Esophagus squamous epithelium (tissue), 5 donors: ENCODE measurements at regions not wholly inside any gene's neighbourhood (a gene's known extent, or its start where the extent isn't known, plus 50 kb on each side); places are given as distances from the start of the nearest gene placed in this dataset.

Experiments used
- DNase-seq: peaks from one replicate; lab custom pipeline; 2025; lab: John Stamatoyannopoulos, UW
- H3K27ac ChIP-seq, 4 donors: fragments of 200-600 bp; sonication (generic); one replicate each; pipeline ENCODE4 v1.5.1; 2016 to 2019; ENCODE audit warnings: mild to moderate bottlenecking in 1 of 4
- H3K27me3 ChIP-seq, 4 donors: fragments of 200-600 bp; sonication (generic); 1 replicate in 3 of 4; 2 replicates in 1 of 4; pipeline versions ENCODE4 v1.5.1 to v1.6.0; 2017 to 2021; ENCODE audit warnings: antibody characterized with exemption in 1 of 4
- H3K36me3 ChIP-seq, 3 donors: fragments of 200-600 bp; sonication (generic); one replicate each; pipeline ENCODE4 v1.5.1; 2016 to 2019
- H3K4me1 ChIP-seq, 3 donors: fragments of 200-600 bp; sonication (generic); one replicate each; pipeline ENCODE4 v1.5.1; 2017 to 2019
- H3K4me3 ChIP-seq, 4 donors: fragments of 200-600 bp; sonication (generic); 1 replicate in 3 of 4; 2 replicates in 1 of 4; pipeline ENCODE4 v1.5.1; 2016 to 2019; ENCODE audit warnings: mild to moderate bottlenecking in 2 of 4, moderate library complexity in 1 of 4
- H3K9me3 ChIP-seq, 3 donors: fragments of 200-600 bp; sonication (generic); one replicate each; pipeline ENCODE4 v1.5.1; 2016 to 2019
- CTCF ChIP-seq, 6 experiments: fragments of 450-650 bp in 4 of 6; fragments of 200-600 bp in 2 of 6; sonication (generic) in 2 of 6; IDR thresholded peaks; one replicate each; pipeline ENCODE4 v1.5.1; 2016 to 2019; ENCODE audit warnings: antibody characterized with exemption in 6 of 6, mild to moderate bottlenecking in 4 of 6, moderate library complexity in 4 of 6
- POLR2A ChIP-seq, 4 donors: fragments of 450-650 bp; IDR thresholded peaks; one replicate each; pipeline ENCODE4 v1.6.1; 2017; ENCODE audit warnings: antibody characterized with exemption in 4 of 4, mild to moderate bottlenecking in 4 of 4, moderate library complexity in 3 of 4
- WGBS, 2 donors: methylation state at CpG; one replicate each; pipeline ENCODE4 v1.1.5; 2018; 5-methylcytosine and 5-hydroxymethylcytosine counted together
- intact Hi-C: fragments of 100-400 bp; cut with DNase I; formaldehyde crosslinking; loops from one replicate; pipeline ENCODE4 v1.15.0; 2022
- donor health status: DM: yes; HTN: yes; CAD: no.

- Histone ChIP-seq H3K27me3 (peaks cover 0 to 8% (median 0%) of the 10 kb centered on the region in 4 donors), H3K4me3 (no peak overlapping the region), H3K9me3 (peaks cover 0 to 7% (median 0%) of the 10 kb centered on the region in 3 donors), H3K36me3 (no peaks in the 10 kb centered on the region), H3K4me1 (no peaks in the 10 kb centered on the region), H3K27ac (no peak overlapping the region)
- no peak for TF ChIP-seq POLR2A (IDR thresholded peaks at IDR 0.05)
- no peak for TF ChIP-seq CTCF (IDR thresholded peaks at IDR 0.05)
- no peak for DNase-seq
- 34 to 45% methylated on average over 6 of the region's 6 CpGs for WGBS, 2 donors
- intact Hi-C loops, result no loop called here
These were observed 179.0 kb upstream of the PRNP start for GRCh38 chr20:4507288-4507719.

- Histone ChIP-seq H3K4me3 (no peak overlapping the region), H3K27ac (no peak overlapping the region), H3K4me1 (no peaks in the 10 kb centered on the region), H3K9me3 (peaks cover 0 to 10% (median 0%) of the 10 kb centered on the region in 3 donors), H3K36me3 (no peaks in the 10 kb centered on the region), H3K27me3 (no peaks in the 10 kb centered on the region)
- no peak for TF ChIP-seq POLR2A (IDR thresholded peaks at IDR 0.05)
- no peak for TF ChIP-seq CTCF (IDR thresholded peaks at IDR 0.05)
- WGBS, 2 donors, result 75 to 77% methylated on average over 4 of the region's 4 CpGs
- DNase-seq, result no peak
- intact Hi-C loops, result no loop called here
These were observed 181.4 kb upstream of the PRNP start for GRCh38 chr20:4504814-4505213.

- no peak overlapping the region for H3K4me3 ChIP-seq
- 43 to 66% methylated on average over 4 of the region's 4 CpGs for WGBS, 2 donors
- no peak overlapping the region for H3K27ac ChIP-seq
- intact Hi-C loops, result no loop called here
- TF ChIP-seq POLR2A (IDR thresholded peaks at IDR 0.05) (no peak), CTCF (IDR thresholded peaks at IDR 0.05) (no peak)
- no peak for DNase-seq
- no peaks in the 10 kb centered on the region for H3K27me3 ChIP-seq
- H3K9me3 ChIP-seq, result peaks cover 0 to 6% (median 0%) of the 10 kb centered on the region in 3 donors
- H3K4me1 ChIP-seq, result no peaks in the 10 kb centered on the region
- no peaks in the 10 kb centered on the region for H3K36me3 ChIP-seq
These were observed 183.5 kb upstream of the PRNP start for GRCh38 chr20:4502756-4503155.

- TF ChIP-seq POLR2A (IDR thresholded peaks at IDR 0.05) (no peak), CTCF (IDR thresholded peaks at IDR 0.05) (no peak)
- 59 to 78% methylated on average over 1 to 2 of the region's 2 CpGs for WGBS, 2 donors
These were observed 192.9 kb upstream of the PRNP start for GRCh38 chr20:4493386-4493785.

GRCh38 chr20:4491643-4492042, 194.6 kb upstream of the PRNP start:
- Histone ChIP-seq H3K27me3 (no peaks in the 10 kb centered on the region), H3K4me1 (no peaks in the 10 kb centered on the region), H3K27ac (no peak overlapping the region), H3K36me3 (no peaks in the 10 kb centered on the region), H3K4me3 (no peak overlapping the region), H3K9me3 (no peaks in the 10 kb centered on the region)
- WGBS, 2 donors, result 84 to 91% methylated on average over 2 of the region's 2 CpGs
- DNase-seq, result no peak
- TF ChIP-seq POLR2A (IDR thresholded peaks at IDR 0.05) (no peak), CTCF (IDR thresholded peaks at IDR 0.05) (no peak)
- intact Hi-C loops, result no loop called here

More at GRCh38 chr20:4493386-4493785, 192.9 kb upstream of the PRNP start:
- intact Hi-C loops, result no loop called here
- Histone ChIP-seq H3K9me3 (no peaks in the 10 kb centered on the region), H3K36me3 (no peaks in the 10 kb centered on the region), H3K4me3 (no peak overlapping the region), H3K27me3 (no peaks in the 10 kb centered on the region), H3K27ac (no peak overlapping the region), H3K4me1 (no peaks in the 10 kb centered on the region)
- no peak for DNase-seq
